ENCODE measurements at regions not wholly inside any gene's neighbourhood (a gene's known extent, or its start where the extent isn't known, plus 50 kb on each side); places are given as distances from the start of the nearest gene placed in this dataset.

DNA sequence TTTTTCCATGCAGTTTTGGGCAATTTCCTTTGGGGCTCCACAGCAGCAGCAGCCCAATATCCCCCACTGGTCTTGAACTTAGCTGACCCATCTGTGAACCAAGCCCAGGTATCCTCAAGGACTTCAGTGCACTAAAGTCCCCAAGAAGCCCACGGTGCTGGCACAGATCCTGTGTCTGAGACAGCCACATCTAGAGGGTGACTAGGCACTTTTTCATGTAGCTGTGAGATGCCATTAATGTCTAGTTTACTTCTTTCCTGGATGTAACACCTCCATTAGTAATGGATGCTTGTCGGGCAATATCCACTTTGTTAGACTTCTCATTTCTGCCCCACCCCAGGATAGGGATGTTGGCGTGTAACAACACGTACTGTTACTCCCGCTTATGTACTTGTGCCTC, 117.9 kb downstream of the GPCPD1 start:
- no peaks in the 10 kb centered on the region for H3K36me3 ChIP-seq
- no peak overlapping the region for H3K4me3 ChIP-seq
- H3K27ac ChIP-seq = no peak overlapping the region
- DNase-seq = no peak
- intact Hi-C loops (cut with DNase I; ENCODE audit: low total_unique reads) = no loop called here
- no peaks in the 10 kb centered on the region for H3K4me1 ChIP-seq
- H3K9me3 ChIP-seq = no peaks in the 10 kb centered on the region
- TF ChIP-seq POLR2A (IDR thresholded peaks at IDR 0.05) = no peak
- TF ChIP-seq, protein P1, sequence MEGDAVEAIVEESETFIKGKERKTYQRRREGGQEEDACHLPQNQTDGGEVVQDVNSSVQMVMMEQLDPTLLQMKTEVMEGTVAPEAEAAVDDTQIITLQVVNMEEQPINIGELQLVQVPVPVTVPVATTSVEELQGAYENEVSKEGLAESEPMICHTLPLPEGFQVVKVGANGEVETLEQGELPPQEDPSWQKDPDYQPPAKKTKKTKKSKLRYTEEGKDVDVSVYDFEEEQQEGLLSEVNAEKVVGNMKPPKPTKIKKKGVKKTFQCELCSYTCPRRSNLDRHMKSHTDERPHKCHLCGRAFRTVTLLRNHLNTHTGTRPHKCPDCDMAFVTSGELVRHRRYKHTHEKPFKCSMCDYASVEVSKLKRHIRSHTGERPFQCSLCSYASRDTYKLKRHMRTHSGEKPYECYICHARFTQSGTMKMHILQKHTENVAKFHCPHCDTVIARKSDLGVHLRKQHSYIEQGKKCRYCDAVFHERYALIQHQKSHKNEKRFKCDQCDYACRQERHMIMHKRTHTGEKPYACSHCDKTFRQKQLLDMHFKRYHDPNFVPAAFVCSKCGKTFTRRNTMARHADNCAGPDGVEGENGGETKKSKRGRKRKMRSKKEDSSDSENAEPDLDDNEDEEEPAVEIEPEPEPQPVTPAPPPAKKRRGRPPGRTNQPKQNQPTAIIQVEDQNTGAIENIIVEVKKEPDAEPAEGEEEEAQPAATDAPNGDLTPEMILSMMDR (IDR thresholded peaks at IDR 0.05) = no peak
- H3K27me3 ChIP-seq = no peaks in the 10 kb centered on the region

DNA sequence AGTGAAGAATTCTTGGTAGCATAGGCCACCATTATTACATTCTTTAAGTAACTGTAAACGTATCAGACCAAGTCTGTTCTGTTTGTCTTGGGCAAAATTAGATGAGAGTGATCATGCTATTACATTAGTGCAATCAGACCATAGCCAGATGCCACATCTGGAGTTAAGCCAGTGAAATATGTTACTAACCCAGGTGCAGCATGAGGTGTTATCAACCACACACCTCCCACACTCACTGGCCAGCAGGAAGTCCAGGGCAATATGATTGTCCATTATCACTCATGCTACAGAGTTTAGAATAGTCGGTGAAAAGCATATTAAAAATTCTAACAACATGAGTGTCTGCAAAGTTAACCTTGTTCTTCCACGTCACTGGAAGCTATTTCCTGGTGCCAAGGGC, 119.4 kb downstream of the GPCPD1 start:
- intact Hi-C loops (cut with DNase I; ENCODE audit: low total_unique reads) = no loop called here

DNA sequence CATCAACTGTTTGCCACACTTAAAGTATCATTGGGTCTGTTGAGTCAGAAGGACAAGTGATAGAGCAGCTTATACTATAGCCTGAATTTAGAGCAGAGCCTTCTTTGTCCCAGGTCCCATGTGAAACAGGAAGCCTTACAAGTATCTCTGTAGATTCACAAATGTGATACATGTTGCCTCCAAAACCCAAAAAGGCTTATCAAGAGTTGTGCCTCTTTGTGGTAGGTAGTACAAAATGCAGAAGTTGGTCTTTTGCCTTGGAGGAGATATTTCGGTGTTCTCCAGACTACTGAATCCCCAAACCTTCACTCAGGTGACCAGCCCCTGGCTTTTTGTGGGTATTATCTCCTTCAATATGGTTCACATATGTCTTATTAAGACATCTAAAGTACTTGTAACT, 121.2 kb downstream of the GPCPD1 start:
- H3K27ac ChIP-seq = no peak overlapping the region
- H3K36me3 ChIP-seq = no peaks in the 10 kb centered on the region
- intact Hi-C loops (cut with DNase I; ENCODE audit: low total_unique reads) = no loop called here
- DNase-seq = no peak
- no peak for TF ChIP-seq POLR2A (IDR thresholded peaks at IDR 0.05)
- TF ChIP-seq, protein P1 (IDR thresholded peaks at IDR 0.05) = no peak
- no peak overlapping the region for H3K4me3 ChIP-seq
- no peaks in the 10 kb centered on the region for H3K9me3 ChIP-seq
- H3K4me1 ChIP-seq = no peaks in the 10 kb centered on the region
- no peaks in the 10 kb centered on the region for H3K27me3 ChIP-seq

More for the DNA sequence above, 119.4 kb downstream of the GPCPD1 start:
- Histone ChIP-seq H3K9me3 (no peaks in the 10 kb centered on the region), H3K27ac (no peak overlapping the region), H3K4me3 (no peak overlapping the region), H3K36me3 (no peaks in the 10 kb centered on the region), H3K27me3 (no peaks in the 10 kb centered on the region), H3K4me1 (no peaks in the 10 kb centered on the region)
- no peak for DNase-seq
- TF ChIP-seq POLR2A (IDR thresholded peaks at IDR 0.05) = no peak
- TF ChIP-seq, protein P1 (IDR thresholded peaks at IDR 0.05) = no peak

DNA sequence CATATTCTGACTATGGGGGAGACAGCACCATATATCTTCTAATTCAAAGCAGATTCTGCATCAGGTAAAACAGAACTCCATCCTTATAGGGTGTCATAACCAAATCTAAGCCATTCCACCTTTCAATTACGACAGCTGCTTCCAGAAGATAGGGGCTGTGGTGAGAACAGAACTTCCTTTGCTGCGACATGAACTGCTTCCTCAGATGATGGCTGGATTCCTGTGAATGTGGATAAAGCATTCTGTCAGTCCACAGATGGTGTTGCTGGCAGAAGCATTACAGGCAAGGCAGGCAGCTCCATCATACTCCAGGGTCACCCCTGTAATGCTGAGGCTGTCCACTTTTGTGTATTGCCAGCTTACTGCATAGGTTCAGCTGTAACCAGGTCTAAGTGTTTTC, 122.0 kb downstream of the GPCPD1 start:
- Histone ChIP-seq H3K4me3 (no peak overlapping the region), H3K27ac (no peak overlapping the region), H3K4me1 (no peaks in the 10 kb centered on the region), H3K36me3 (no peaks in the 10 kb centered on the region), H3K9me3 (no peaks in the 10 kb centered on the region), H3K27me3 (no peaks in the 10 kb centered on the region)
- TF ChIP-seq, protein P1 (IDR thresholded peaks at IDR 0.05) = no peak
- no peak for TF ChIP-seq POLR2A (IDR thresholded peaks at IDR 0.05)
- intact Hi-C loops (cut with DNase I; ENCODE audit: low total_unique reads) = no loop called here
- no peak for DNase-seq

DNA sequence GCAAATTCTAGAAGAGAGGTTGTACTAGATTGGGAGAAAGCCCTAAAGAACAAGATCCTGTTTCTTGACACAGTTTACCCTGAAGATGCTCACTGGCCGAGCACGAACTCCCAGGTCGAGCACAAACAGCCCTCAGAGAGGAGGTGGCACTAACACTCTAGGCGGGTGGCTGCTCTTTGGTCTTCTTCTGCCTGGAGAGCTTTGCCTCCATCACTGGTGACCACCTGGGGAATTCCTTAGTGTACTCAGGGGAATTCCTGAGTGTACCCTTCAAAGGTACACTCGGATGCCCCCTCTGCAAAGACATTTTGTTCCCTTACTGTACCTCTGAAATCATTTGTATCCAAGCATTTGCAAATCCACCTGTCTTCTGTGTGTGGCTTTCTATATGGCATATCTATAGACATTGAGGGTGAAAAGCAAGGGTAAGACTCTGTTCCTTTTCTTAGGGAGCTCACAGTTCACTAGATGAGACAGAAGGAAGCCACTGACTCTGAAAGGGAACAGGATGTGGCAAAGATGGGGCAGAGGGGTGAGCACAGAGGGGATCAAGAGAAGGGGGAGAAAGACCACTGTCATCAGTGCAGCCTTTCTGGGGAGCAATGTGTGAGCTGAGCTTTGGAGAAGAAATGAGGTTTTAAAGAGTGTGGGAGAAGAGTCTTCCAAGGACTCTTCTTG, 124.3 kb downstream of the GPCPD1 start:
- intact Hi-C loops (cut with DNase I; ENCODE audit: low total_unique reads) = no loop called here
- no peaks in the 10 kb centered on the region for H3K36me3 ChIP-seq
- no peak overlapping the region for H3K27ac ChIP-seq
- TF ChIP-seq POLR2A (IDR thresholded peaks at IDR 0.05) = no peak
- TF ChIP-seq, protein P1 (IDR thresholded peaks at IDR 0.05) = no peak
- H3K4me1 ChIP-seq = no peaks in the 10 kb centered on the region
- no peaks in the 10 kb centered on the region for H3K9me3 ChIP-seq
- DNase-seq = no peak
- H3K27me3 ChIP-seq = no peaks in the 10 kb centered on the region
- no peak overlapping the region for H3K4me3 ChIP-seq
